ENCODE measurements at regions not wholly inside any gene's neighbourhood (a gene's known extent, or its start where the extent isn't known, plus 50 kb on each side); places are given as distances from the start of the nearest gene placed in this dataset.

DNA sequence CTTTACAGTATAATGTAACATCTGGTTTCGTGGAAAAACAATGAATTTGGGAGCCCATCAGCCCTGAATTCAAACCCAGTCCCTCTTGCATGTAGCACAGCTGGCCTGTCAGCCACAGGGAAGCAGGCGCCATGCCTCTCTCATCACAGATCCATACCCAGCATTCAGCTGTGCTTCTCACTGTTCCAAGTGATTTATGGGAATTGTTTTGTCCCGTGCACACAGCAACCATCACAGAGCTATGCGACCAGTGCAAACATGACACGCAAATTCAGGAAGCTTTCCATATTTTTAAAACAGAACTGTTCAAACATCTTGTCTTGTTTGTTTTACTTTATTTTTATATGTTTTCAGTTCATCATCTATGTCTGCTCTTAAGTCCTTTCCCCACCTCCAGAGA is 496.1 kb downstream of the EIPR1 start:
- Histone ChIP-seq H3K4me1 (no peaks in the 10 kb centered on the region), H3K4me3 (no peak overlapping the region), H3K27me3 (no peaks in the 10 kb centered on the region), H3K9me3 (no peaks in the 10 kb centered on the region), H3K36me3 (no peaks in the 10 kb centered on the region), H3K27ac (no peak overlapping the region)
- intact Hi-C loops (cut with DNase I), result no loop called here
- TF ChIP-seq POLR2AphosphoS5 (IDR thresholded peaks at IDR 0.05), result no peak
- TF ChIP-seq, protein P1, sequence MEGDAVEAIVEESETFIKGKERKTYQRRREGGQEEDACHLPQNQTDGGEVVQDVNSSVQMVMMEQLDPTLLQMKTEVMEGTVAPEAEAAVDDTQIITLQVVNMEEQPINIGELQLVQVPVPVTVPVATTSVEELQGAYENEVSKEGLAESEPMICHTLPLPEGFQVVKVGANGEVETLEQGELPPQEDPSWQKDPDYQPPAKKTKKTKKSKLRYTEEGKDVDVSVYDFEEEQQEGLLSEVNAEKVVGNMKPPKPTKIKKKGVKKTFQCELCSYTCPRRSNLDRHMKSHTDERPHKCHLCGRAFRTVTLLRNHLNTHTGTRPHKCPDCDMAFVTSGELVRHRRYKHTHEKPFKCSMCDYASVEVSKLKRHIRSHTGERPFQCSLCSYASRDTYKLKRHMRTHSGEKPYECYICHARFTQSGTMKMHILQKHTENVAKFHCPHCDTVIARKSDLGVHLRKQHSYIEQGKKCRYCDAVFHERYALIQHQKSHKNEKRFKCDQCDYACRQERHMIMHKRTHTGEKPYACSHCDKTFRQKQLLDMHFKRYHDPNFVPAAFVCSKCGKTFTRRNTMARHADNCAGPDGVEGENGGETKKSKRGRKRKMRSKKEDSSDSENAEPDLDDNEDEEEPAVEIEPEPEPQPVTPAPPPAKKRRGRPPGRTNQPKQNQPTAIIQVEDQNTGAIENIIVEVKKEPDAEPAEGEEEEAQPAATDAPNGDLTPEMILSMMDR (IDR thresholded peaks at IDR 0.05), result no peak
- no peak for TF ChIP-seq EP300 (IDR thresholded peaks at IDR 0.05)
- no peak for TF ChIP-seq POLR2A (IDR thresholded peaks at IDR 0.05)
- DNase-seq, result no peak
- WGBS, 2 donors, result 49 to 58% methylated on average over 5 of the region's 5 CpGs

DNA sequence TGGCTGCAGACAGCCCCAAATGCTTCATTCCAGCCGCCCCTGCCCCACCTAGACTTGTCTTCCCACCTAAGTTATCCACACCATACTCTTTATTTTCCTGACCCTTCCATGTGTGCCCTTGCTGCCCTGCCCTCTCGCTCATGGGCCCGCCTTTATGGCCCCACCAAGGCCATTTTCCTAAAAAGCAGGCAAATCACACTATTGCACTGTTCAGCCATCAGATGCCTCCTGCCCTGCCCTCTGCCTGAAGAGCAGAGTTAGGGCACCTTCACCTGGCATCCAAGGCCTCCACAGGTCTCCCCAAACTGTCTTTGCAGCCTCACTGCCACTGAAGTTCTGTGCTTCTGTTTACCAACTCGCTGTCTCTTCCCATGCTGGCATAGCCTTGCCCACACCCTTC is 496.7 kb downstream of the EIPR1 start:
- no peaks in the 10 kb centered on the region for H3K36me3 ChIP-seq
- H3K9me3 ChIP-seq, result no peaks in the 10 kb centered on the region
- no peaks in the 10 kb centered on the region for H3K27me3 ChIP-seq
- no peak for DNase-seq
- H3K27ac ChIP-seq, result no peak overlapping the region
- intact Hi-C loops (cut with DNase I), result no loop called here
- 74 to 79% methylated on average over 4 of the region's 4 CpGs for WGBS, 2 donors
- no peak for TF ChIP-seq POLR2A (IDR thresholded peaks at IDR 0.05)
- no peak for TF ChIP-seq EP300 (IDR thresholded peaks at IDR 0.05)
- no peak for TF ChIP-seq POLR2AphosphoS5 (IDR thresholded peaks at IDR 0.05)
- H3K4me3 ChIP-seq, result no peak overlapping the region
- H3K4me1 ChIP-seq, result no peaks in the 10 kb centered on the region

DNA sequence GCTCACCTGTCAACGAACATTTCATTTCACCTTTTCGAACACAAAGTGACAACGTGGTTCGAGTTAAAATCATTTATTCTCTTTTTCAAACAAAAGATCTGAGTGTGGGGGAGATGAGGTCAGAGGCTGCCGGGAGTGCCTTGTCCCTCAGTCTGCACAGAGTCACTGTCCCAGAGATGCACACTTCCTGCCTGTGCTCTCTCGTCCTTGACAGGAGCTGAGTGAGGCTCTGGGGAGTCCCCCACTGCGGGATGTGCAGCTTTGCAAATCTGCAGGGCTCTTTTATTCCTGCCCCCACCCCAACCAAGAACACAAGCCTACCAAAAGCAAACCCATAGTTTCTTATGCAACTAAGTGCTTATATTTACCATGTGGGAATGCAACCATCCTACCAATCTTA is 497.8 kb downstream of the EIPR1 start:
- 41 to 60% methylated on average over 7 of the region's 7 CpGs for WGBS, 2 donors
- H3K36me3 ChIP-seq, result no peaks in the 10 kb centered on the region
- intact Hi-C loops (cut with DNase I), result no loop called here
- no peak for DNase-seq
- no peak overlapping the region for H3K4me3 ChIP-seq
- TF ChIP-seq POLR2A (IDR thresholded peaks at IDR 0.05) (no peak), POLR2AphosphoS5 (IDR thresholded peaks at IDR 0.05) (no peak), EP300 (IDR thresholded peaks at IDR 0.05) (no peak)
- TF ChIP-seq, protein P1 (IDR thresholded peaks at IDR 0.05), result no peak
- H3K27me3 ChIP-seq, result no peaks in the 10 kb centered on the region
- H3K27ac ChIP-seq, result no peak overlapping the region
- no peaks in the 10 kb centered on the region for H3K4me1 ChIP-seq
- no peaks in the 10 kb centered on the region for H3K9me3 ChIP-seq

DNA sequence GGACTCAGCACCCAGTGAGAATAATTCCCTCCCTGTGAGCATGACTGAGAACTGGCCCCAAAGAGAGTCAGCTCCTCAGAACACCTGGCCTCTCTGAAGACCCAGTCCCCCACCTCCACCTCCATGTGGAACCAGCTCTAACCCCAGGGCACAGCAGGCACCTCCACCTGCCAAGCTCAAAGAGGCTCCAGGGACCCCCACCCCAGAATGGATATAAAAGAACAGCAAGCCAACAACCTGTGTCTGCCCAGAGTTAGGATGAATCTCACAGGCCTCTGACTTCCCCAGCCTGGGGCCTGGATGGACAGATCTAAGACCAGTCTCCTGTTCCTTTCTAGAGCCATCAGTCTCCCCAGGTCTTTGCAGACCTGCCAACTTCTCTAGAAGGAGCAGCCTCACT is 498.5 kb downstream of the EIPR1 start:
- no peaks in the 10 kb centered on the region for H3K36me3 ChIP-seq
- TF ChIP-seq, protein P1 (IDR thresholded peaks at IDR 0.05), result no peak
- no peaks in the 10 kb centered on the region for H3K4me1 ChIP-seq
- no peaks in the 10 kb centered on the region for H3K27me3 ChIP-seq
- no peaks in the 10 kb centered on the region for H3K9me3 ChIP-seq
- intact Hi-C loops (cut with DNase I), result no loop called here
- no peak for DNase-seq
- no peak overlapping the region for H3K4me3 ChIP-seq
- H3K27ac ChIP-seq, result no peak overlapping the region

DNA sequence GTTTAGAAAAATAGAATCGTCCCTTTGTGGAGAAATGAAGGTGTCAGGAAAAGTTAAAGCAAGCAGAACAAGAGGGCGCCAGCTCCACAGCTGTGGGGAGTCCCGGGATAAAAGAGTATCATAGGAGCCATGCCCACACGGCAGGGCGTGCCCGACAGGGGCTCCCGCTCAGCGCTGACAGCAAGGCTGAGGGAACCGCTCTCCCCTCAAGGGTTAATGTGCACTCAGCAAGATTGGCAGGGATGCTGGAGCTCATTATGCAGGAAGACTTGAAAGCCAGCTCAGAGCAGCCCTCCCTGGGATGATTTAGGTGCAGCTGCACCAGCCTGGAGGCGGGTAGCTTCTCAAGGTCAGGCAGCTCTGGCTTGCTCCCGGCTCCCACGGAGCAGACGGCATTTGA is 500.2 kb downstream of the EIPR1 start:
- H3K4me1 ChIP-seq, result no peaks in the 10 kb centered on the region
- H3K27me3 ChIP-seq, result no peaks in the 10 kb centered on the region
- WGBS, 2 donors, result 86 to 88% methylated on average over 13 of the region's 13 CpGs
- H3K36me3 ChIP-seq, result no peaks in the 10 kb centered on the region
- H3K27ac ChIP-seq, result no peak overlapping the region
- H3K4me3 ChIP-seq, result no peak overlapping the region
- no peak for DNase-seq
- H3K9me3 ChIP-seq, result no peaks in the 10 kb centered on the region
- TF ChIP-seq POLR2AphosphoS5 (IDR thresholded peaks at IDR 0.05) (no peak), POLR2A (IDR thresholded peaks at IDR 0.05) (no peak), EP300 (IDR thresholded peaks at IDR 0.05) (no peak)
- TF ChIP-seq, protein P1 (IDR thresholded peaks at IDR 0.05), result no peak
- intact Hi-C loops (cut with DNase I), result no loop called here

Measured in sigmoid colon (tissue), 6 donors.